ENCODE measurements at regions not wholly inside any gene's neighbourhood (a gene's known extent, or its start where the extent isn't known, plus 50 kb on each side); places are given as distances from the start of the nearest gene placed in this dataset.

GRCh38 chr6:94446120-94446519 is 1026.8 kb upstream of the EPHA7 start:
- Mint-ChIP-seq H3K27ac (no peak overlapping the region), H3K4me1 (no peaks in the 10 kb centered on the region), H3K9me3 (peaks cover 5% of the 10 kb centered on the region), H3K27me3 (ENCODE audit: insufficient read depth, low read depth) (peaks cover 2% of the 10 kb centered on the region), H3K4me3 (no peak overlapping the region), H3K36me3 (peaks cover 6% of the 10 kb centered on the region)
- no peak for DNase-seq (ENCODE audit: low spot score)
- no peaks in the 10 kb centered on the region for H3K36me3 ChIP-seq
- H3F3A ChIP-seq (ENCODE audit: low read depth): no peaks in the 10 kb centered on the region
- H3K9me3 ChIP-seq (ENCODE audit: low read depth): no peaks in the 10 kb centered on the region
- H3K27me3 ChIP-seq: no peaks in the 10 kb centered on the region
- TF ChIP-seq CTCF (IDR thresholded peaks at IDR 0.05) (no peak), EZH2 (IDR thresholded peaks at IDR 0.05) (no peak), EZH2phosphoT487 (IDR thresholded peaks at IDR 0.05) (no peak)
- no peaks in the 10 kb centered on the region for H4K20me1 ChIP-seq (ENCODE audit: low read depth)
- H3K79me2 ChIP-seq (ENCODE audit: low read depth): no peaks in the 10 kb centered on the region
- peak overlapping the region; percentile 46 for H2AFZ ChIP-seq (replicated peaks)
- no peak overlapping the region for H3K9ac ChIP-seq
- H3K4me2 ChIP-seq: no peak overlapping the region
- H3K4me1 ChIP-seq: no peaks in the 10 kb centered on the region
- no peak overlapping the region for H3K27ac ChIP-seq
- H3K4me3 ChIP-seq: no peak overlapping the region

GRCh38 chr6:94443701-94444100 is 1024.3 kb upstream of the EPHA7 start:
- DNase-seq (ENCODE audit: low spot score): no peak
- no peak overlapping the region for H3K4me3 Mint-ChIP-seq
- peaks cover 12% of the 10 kb centered on the region for H3K4me1 Mint-ChIP-seq

GRCh38 chr6:94424692-94425091 is 1005.3 kb upstream of the EPHA7 start:
- Histone ChIP-seq H3K27ac (no peak overlapping the region), H3K4me3 (no peak overlapping the region), H3K36me3 (no peaks in the 10 kb centered on the region), H3K9ac (no peak overlapping the region), H3K27me3 (no peaks in the 10 kb centered on the region), H3K79me2 (ENCODE audit: low read depth) (no peaks in the 10 kb centered on the region), H3K4me1 (no peaks in the 10 kb centered on the region), H3K9me3 (ENCODE audit: low read depth) (peaks cover 9% of the 10 kb centered on the region), H2AFZ (replicated peaks) (no peak overlapping the region), H3K4me2 (no peak overlapping the region), H4K20me1 (ENCODE audit: low read depth) (no peaks in the 10 kb centered on the region), H3F3A (ENCODE audit: low read depth) (no peaks in the 10 kb centered on the region)
- Mint-ChIP-seq H3K27me3 (ENCODE audit: insufficient read depth, low read depth) (peaks cover 7% of the 10 kb centered on the region), H3K36me3 (peaks cover 11% of the 10 kb centered on the region), H3K4me3 (no peak overlapping the region), H3K4me1 (peaks cover 6% of the 10 kb centered on the region), H3K27ac (no peak overlapping the region), H3K9me3 (peaks cover 40% of the 10 kb centered on the region)
- DNase-seq (ENCODE audit: low spot score): no peak
- no peak for TF ChIP-seq EZH2phosphoT487 (IDR thresholded peaks at IDR 0.05)
- TF ChIP-seq CTCF (IDR thresholded peaks at IDR 0.05): no peak
- TF ChIP-seq EZH2 (IDR thresholded peaks at IDR 0.05): no peak

More at GRCh38 chr6:94443701-94444100, 1024.3 kb upstream of the EPHA7 start:
- Histone ChIP-seq H4K20me1 (ENCODE audit: low read depth) (no peaks in the 10 kb centered on the region), H3K9me3 (ENCODE audit: low read depth) (no peaks in the 10 kb centered on the region), H3K36me3 (no peaks in the 10 kb centered on the region), H3K4me1 (peaks cover 3% of the 10 kb centered on the region), H3K4me3 (no peak overlapping the region), H3K9ac (no peak overlapping the region), H3F3A (ENCODE audit: low read depth) (no peaks in the 10 kb centered on the region), H3K27me3 (no peaks in the 10 kb centered on the region), H3K27ac (no peak overlapping the region), H2AFZ (replicated peaks) (no peak overlapping the region), H3K4me2 (no peak overlapping the region), H3K79me2 (ENCODE audit: low read depth) (no peaks in the 10 kb centered on the region)
- TF ChIP-seq EZH2phosphoT487 (IDR thresholded peaks at IDR 0.05) (no peak), EZH2 (IDR thresholded peaks at IDR 0.05) (no peak), CTCF (IDR thresholded peaks at IDR 0.05) (no peak)
- Mint-ChIP-seq H3K36me3 (peaks cover 6% of the 10 kb centered on the region), H3K27ac (no peak overlapping the region), H3K9me3 (peaks cover 3% of the 10 kb centered on the region), H3K27me3 (ENCODE audit: insufficient read depth, low read depth) (peaks cover 2% of the 10 kb centered on the region)

All from neural progenitor cell (in vitro differentiated cells).